Epithelial cell of proximal tubule (primary cell): ENCODE measurements at regions not wholly inside any gene's neighbourhood (a gene's known extent, or its start where the extent isn't known, plus 50 kb on each side); places are given as distances from the start of the nearest gene placed in this dataset.
A peak's percentile ranks its signal among the peaks of the same experiment; 100 is the strongest.

Source experiments
- DNase-seq: peaks from one replicate; pipeline ENCODE4 v3.0.0-alpha.2; 2011; ENCODE audit warnings: low read depth
- H3K4me3 ChIP-seq: 2 replicates; pipeline ENCODE4 v1.5.1; 2011; ENCODE audit warnings: low read depth, mild to moderate bottlenecking, low read length
- TF ChIP-seq, protein P1 (sequence below): conservative IDR thresholded peaks from 2 replicates; pipeline ENCODE4 v1.5.1; 2012; ENCODE audit warnings: low read depth, mild to moderate bottlenecking, low read length

DNA sequence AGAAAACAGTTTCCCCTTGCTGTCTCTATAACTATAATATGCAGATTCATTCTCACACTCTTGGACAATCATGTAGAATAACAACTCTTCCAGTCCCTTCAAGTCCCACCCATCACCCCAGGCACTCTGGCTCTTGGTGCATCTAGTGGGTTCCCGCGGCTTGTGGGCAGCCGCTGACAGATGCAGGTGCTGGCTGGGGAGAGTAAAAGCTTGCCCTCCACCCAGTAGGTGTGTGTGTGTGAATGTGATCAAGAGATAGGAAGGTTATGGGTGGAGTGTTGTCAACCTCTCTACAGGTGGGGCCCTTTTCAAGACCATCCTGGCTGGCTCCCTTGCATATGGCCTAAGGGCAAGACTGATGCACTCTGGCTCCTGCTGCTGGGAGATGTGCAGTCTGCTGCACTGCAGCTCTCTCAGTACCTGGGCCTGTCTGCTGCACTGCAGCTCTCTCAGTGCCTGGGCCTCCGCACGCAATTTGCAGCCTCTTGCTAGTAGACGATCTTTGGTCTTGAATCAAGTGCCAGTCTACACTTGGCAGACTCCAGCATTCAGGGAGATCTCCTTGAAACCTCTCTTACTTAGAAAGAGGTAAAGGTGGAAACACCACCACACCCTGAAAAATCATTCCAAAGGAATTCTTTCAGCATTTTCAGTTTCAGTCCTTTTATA lies 189.7 kb upstream of the GDNF start:
- TF ChIP-seq, protein P1, sequence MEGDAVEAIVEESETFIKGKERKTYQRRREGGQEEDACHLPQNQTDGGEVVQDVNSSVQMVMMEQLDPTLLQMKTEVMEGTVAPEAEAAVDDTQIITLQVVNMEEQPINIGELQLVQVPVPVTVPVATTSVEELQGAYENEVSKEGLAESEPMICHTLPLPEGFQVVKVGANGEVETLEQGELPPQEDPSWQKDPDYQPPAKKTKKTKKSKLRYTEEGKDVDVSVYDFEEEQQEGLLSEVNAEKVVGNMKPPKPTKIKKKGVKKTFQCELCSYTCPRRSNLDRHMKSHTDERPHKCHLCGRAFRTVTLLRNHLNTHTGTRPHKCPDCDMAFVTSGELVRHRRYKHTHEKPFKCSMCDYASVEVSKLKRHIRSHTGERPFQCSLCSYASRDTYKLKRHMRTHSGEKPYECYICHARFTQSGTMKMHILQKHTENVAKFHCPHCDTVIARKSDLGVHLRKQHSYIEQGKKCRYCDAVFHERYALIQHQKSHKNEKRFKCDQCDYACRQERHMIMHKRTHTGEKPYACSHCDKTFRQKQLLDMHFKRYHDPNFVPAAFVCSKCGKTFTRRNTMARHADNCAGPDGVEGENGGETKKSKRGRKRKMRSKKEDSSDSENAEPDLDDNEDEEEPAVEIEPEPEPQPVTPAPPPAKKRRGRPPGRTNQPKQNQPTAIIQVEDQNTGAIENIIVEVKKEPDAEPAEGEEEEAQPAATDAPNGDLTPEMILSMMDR: no peak
- no peak overlapping the region for H3K4me3 ChIP-seq
- DNase-seq: no peak

DNA sequence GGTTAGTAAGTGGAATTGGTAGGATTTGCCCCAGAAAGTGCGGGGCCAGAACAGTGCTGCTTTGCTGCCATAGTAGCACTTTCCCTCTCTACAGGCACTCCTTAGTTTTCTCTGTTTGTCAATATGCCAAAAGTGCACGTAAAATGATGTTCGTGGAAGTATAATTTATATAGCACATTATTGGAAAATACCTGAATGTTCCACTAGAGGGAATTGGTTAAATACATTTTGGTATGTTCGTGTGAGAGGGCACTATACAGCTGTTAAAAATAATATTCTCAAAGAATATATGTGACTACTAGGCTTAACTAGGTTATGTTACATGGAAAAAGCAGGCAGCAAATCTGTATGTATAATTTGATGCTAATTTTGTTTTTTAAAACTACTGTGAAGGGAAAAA lies 184.0 kb upstream of the GDNF start:
- TF ChIP-seq, protein P1: peak; percentile 17
- H3K4me3 ChIP-seq: no peak overlapping the region
- no peak for DNase-seq

DNA sequence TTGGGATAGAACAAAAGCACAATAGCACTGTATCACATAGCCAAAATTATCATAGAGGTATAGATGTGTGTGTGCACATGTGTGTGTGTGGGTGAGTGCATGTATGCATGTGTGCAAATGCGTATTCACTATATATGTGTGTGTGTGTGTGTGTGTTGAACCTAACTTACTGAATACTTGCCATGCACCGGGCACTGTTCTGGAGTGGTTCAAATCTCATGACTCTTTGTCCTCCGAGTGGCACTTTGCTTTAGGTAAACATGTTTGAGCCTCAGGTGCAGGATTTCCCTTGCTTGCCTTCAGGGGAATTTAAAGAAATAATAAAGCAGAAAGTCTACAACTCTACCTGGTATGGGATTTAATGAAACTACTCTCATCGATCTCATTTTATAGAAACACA lies 183.5 kb upstream of the GDNF start:
- no peak overlapping the region for H3K4me3 ChIP-seq
- no peak for DNase-seq
- TF ChIP-seq, protein P1: no peak

DNA sequence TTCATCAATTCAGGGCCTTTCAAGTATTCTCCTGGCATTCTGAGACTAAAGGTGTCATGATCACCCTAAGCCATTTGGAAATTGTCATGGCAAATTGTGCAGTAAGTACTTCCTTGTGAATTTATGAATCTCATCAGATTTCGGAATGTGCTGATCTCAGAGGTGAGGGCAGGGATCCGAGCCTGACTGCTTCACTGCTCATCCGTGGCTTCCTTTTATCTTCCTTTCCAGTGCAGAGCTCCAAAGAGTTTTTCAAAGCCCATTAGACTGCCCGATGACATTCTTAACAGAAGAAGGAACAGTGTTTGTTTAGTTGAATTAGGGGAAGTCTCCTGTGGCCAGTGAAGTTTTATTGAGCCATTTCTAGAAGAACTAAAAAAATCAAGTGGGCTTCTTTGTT lies 182.8 kb upstream of the GDNF start:
- DNase-seq: no peak
- H3K4me3 ChIP-seq: no peak overlapping the region
- TF ChIP-seq, protein P1: no peak

DNA sequence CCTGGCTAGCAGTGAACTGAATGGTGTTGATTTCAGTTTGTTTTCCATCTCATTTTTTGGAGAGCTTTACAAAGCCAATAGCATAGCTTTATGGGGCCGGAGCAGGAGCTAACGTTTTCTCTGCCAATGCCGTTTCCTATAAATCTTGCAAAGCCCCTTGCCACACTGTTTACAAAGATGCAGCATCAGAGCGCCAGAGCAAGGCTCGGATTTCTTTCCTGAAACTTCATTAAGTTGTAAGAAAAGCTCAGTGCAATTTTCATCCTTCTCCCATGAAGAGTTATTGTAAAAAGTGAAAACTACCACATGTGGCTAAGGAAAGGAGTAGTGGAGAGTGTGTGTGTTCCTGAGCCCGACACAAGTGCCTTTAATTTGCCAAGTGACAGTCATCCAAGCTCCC lies 178.2 kb upstream of the GDNF start:
- no peak for DNase-seq
- no peak overlapping the region for H3K4me3 ChIP-seq
- TF ChIP-seq, protein P1: no peak

DNA sequence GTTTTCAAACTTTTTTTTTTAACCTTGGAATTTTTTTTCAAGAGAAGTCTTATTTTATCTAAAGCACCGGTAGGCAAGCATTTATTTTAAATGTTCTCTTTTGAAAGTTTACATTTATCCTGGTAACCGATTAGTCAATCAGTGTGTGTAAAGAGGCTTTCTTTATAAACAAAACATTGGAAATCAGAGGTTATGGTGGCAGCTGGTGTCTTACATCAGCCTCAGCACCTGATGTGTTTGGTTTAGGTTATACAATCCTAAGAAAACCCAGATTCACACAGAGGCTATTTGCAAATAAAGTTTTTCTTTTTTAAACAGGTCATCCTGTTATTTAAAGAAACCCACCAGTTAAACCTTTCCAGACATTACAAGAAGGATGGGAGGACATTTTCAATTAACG lies 173.3 kb upstream of the GDNF start:
- no peak for DNase-seq
- no peak overlapping the region for H3K4me3 ChIP-seq
- TF ChIP-seq, protein P1: no peak

DNA sequence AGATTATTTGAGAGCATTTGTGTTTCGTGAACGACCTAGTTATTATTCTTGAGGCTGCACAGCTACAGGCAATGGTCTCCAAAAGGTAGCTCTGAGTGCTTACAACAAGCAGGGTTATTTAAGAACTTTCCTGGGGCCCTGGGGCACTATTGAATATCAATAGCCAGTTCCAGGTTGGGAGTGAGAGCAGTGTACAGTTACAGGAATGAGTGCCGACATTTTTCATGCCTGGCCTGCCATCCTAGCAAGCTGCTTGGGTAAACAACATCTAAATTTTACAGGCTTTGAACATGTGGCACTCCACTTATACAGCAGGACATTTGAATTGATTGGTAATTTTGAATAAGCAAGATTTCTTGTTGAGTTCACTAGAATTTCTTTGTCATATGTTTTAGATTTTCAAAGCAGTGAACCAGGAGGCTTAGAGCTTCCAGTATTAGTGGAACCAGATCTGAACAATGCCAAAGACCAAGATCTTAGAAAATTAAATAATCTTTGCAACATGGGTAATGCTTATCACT lies 171.9 kb upstream of the GDNF start:
- TF ChIP-seq, protein P1: no peak
- no peak for DNase-seq
- no peak overlapping the region for H3K4me3 ChIP-seq
